Right cardiac atrium (tissue), 5 donors: ENCODE measurements at regions not wholly inside any gene's neighbourhood (a gene's known extent, or its start where the extent isn't known, plus 50 kb on each side); places are given as distances from the start of the nearest gene placed in this dataset.
A peak's percentile ranks its signal among the peaks of the same experiment; 100 is the strongest.

Experiments
- ATAC-seq, 2 donors: fragments of 200-7000 bp; cut with Tn5 transposase; one replicate each; pipeline versions ENCODE4 v1.8.0 to v1.9.1; 2020; ENCODE audit warnings: moderate library complexity in 2 of 2, mild to moderate bottlenecking in 1 of 2
- DNase-seq, 3 donors: peaks; one replicate each; pipeline ENCODE4 v3.0.0-alpha.2; 2020
- H3K27ac ChIP-seq: one replicate; pipeline ENCODE4 v1.5.1; 2013; ENCODE audit warnings: mild to moderate bottlenecking, low read length, control low read depth, moderate library complexity
- H3K27me3 ChIP-seq: one replicate; pipeline ENCODE4 v1.6.1; 2013; ENCODE audit not compliant: control insufficient read depth, insufficient read depth
- H3K4me1 ChIP-seq: one replicate; pipeline ENCODE4 v1.6.1; 2013; ENCODE audit warnings: low read length; ENCODE audit not compliant: control insufficient read depth, insufficient read depth
- H3K4me3 ChIP-seq: one replicate; pipeline ENCODE4 v1.5.1; 2013; ENCODE audit warnings: low read length, control low read depth
- H3K9me3 ChIP-seq: one replicate; pipeline ENCODE4 v1.6.1; 2013; ENCODE audit warnings: low read length; ENCODE audit not compliant: control insufficient read depth
- WGBS: extraction: QIAGEN DNeasy Blood & Tissue Kit; methylation state at CpG from one replicate; pipeline ENCODE4 v1.1.7; 2013; 5-methylcytosine and 5-hydroxymethylcytosine counted together
- intact Hi-C, 4 donors: fragments of 100-400 bp; cut with DNase I; formaldehyde crosslinking; loops; one replicate each; pipeline versions ENCODE4 v1.11.0 to v1.14.0; 2022 to 2023
- donor health status: healthy with polysubstance abuse.
- donor health status: DM: no; HTN: yes; CAD: no.
- donor health status: DM: no; HTN: no; CAD: no.
- donor health status: DM: no; HTN: yes; CAD: no; lungs with severe emphysema.
- donor health status: DM: yes; HTN: yes; CAD: no.

- Histone ChIP-seq H3K9me3 (peaks cover 5% of the 10 kb centered on the region), H3K27me3 (no peaks in the 10 kb centered on the region), H3K4me1 (no peaks in the 10 kb centered on the region), H3K27ac (no peak overlapping the region), H3K4me3 (no peak overlapping the region)
- DNase-seq: no peak
- 39% methylated on average over 2 of the region's 2 CpGs for WGBS
- intact Hi-C loops: no loop called here
- ATAC-seq: no peak
Observed at GRCh38 chr5:8393240-8393639, 524.3 kb downstream of the MTRR start.

- 80% methylated on average over 5 of the region's 5 CpGs for WGBS
- Histone ChIP-seq H3K27ac (no peak overlapping the region), H3K9me3 (peaks cover 5% of the 10 kb centered on the region), H3K27me3 (no peaks in the 10 kb centered on the region), H3K4me1 (no peaks in the 10 kb centered on the region), H3K4me3 (no peak overlapping the region)
- ATAC-seq (no peak), DNase-seq (no peak)
- intact Hi-C loops: no loop called here
Observed at GRCh38 chr5:8394965-8395364, 526.0 kb downstream of the MTRR start.

- no peaks in the 10 kb centered on the region for H3K27me3 ChIP-seq
- ATAC-seq (no peak), DNase-seq (no peak)
- 93% methylated on average over 1 of the region's 1 CpG for WGBS
- intact Hi-C loops: no loop called here
- H3K4me1 ChIP-seq: no peaks in the 10 kb centered on the region
- H3K4me3 ChIP-seq: no peak overlapping the region
- H3K27ac ChIP-seq: no peak overlapping the region
- H3K9me3 ChIP-seq: peaks cover 2% of the 10 kb centered on the region
Observed at GRCh38 chr5:8396246-8396645, 527.3 kb downstream of the MTRR start.

GRCh38 chr5:8396756-8397155 lies 527.8 kb downstream of the MTRR start:
- no peaks in the 10 kb centered on the region for H3K4me1 ChIP-seq
- H3K4me3 ChIP-seq: no peak overlapping the region
- intact Hi-C loops: no loop called here
- 82% methylated on average over 2 of the region's 2 CpGs for WGBS
- ATAC-seq (no peak), DNase-seq (no peak)
- peaks cover 2% of the 10 kb centered on the region for H3K9me3 ChIP-seq
- no peaks in the 10 kb centered on the region for H3K27me3 ChIP-seq
- no peak overlapping the region for H3K27ac ChIP-seq

GRCh38 chr5:8399471-8399870 lies 530.5 kb downstream of the MTRR start:
- DNase-seq (no peak), ATAC-seq (no peak)
- Histone ChIP-seq H3K4me3 (no peak overlapping the region), H3K4me1 (no peaks in the 10 kb centered on the region), H3K9me3 (peaks cover 3% of the 10 kb centered on the region), H3K27me3 (no peaks in the 10 kb centered on the region), H3K27ac (no peak overlapping the region)
- intact Hi-C loops: no loop called here
- 81% methylated on average over 4 of the region's 4 CpGs for WGBS

- DNase-seq (no peak), ATAC-seq (no peak)
- Histone ChIP-seq H3K9me3 (peaks cover 1% of the 10 kb centered on the region), H3K27me3 (no peaks in the 10 kb centered on the region), H3K27ac (no peak overlapping the region), H3K4me1 (no peaks in the 10 kb centered on the region), H3K4me3 (no peak overlapping the region)
- intact Hi-C loops: no loop called here
- 73% methylated on average over 2 of the region's 2 CpGs for WGBS
Observed at GRCh38 chr5:8408258-8408657, 539.3 kb downstream of the MTRR start.

GRCh38 chr5:8410618-8411017 lies 541.7 kb downstream of the MTRR start:
- no peaks in the 10 kb centered on the region for H3K4me1 ChIP-seq
- no peaks in the 10 kb centered on the region for H3K9me3 ChIP-seq
- no peak overlapping the region for H3K27ac ChIP-seq
- ATAC-seq (no peak), DNase-seq (no peak)
- no peak overlapping the region for H3K4me3 ChIP-seq
- 66% methylated on average over 4 of the region's 4 CpGs for WGBS
- no peaks in the 10 kb centered on the region for H3K27me3 ChIP-seq
- intact Hi-C loops: no loop called here

- DNase-seq (no peak), ATAC-seq (no peak)
- no peak overlapping the region for H3K4me3 ChIP-seq
- intact Hi-C loops: no loop called here
- no peaks in the 10 kb centered on the region for H3K9me3 ChIP-seq
- no peaks in the 10 kb centered on the region for H3K27me3 ChIP-seq
- WGBS: 81% methylated on average over 7 of the region's 7 CpGs
- H3K27ac ChIP-seq: no peak overlapping the region
- H3K4me1 ChIP-seq: no peaks in the 10 kb centered on the region
Observed at GRCh38 chr5:8413975-8414374, 545.0 kb downstream of the MTRR start.

- WGBS: 34% methylated on average over 4 of the region's 4 CpGs
- no peak overlapping the region for H3K4me3 ChIP-seq
- intact Hi-C loops: no loop called here
- no peaks in the 10 kb centered on the region for H3K27me3 ChIP-seq
- no peak for DNase-seq
- H3K27ac ChIP-seq: no peak overlapping the region
- peak in 1 of 2 donors; percentile 67 for ATAC-seq
- no peaks in the 10 kb centered on the region for H3K4me1 ChIP-seq
- H3K9me3 ChIP-seq: no peaks in the 10 kb centered on the region
Observed at GRCh38 chr5:8417316-8418048, 548.5 kb downstream of the MTRR start.

- Histone ChIP-seq H3K4me1 (no peaks in the 10 kb centered on the region), H3K27ac (no peak overlapping the region), H3K9me3 (no peaks in the 10 kb centered on the region), H3K27me3 (no peaks in the 10 kb centered on the region), H3K4me3 (no peak overlapping the region)
- WGBS: 27% methylated on average over 3 of the region's 3 CpGs
- ATAC-seq (no peak), DNase-seq (no peak)
- intact Hi-C loops: no loop called here
Observed at GRCh38 chr5:8418049-8418426, 549.1 kb downstream of the MTRR start.

GRCh38 chr5:8429778-8430758 lies 561.1 kb downstream of the MTRR start:
- no peaks in the 10 kb centered on the region for H3K9me3 ChIP-seq
- H3K4me3 ChIP-seq: no peak overlapping the region
- intact Hi-C loops: no loop called here
- H3K27ac ChIP-seq: no peak overlapping the region
- WGBS: 92% methylated on average over 24 of the region's 24 CpGs
- peak in 1 of 2 donors; percentile 36 for ATAC-seq
- DNase-seq: peak in 2 of 3 donors; percentile 28 to 39
- H3K27me3 ChIP-seq: no peaks in the 10 kb centered on the region
- H3K4me1 ChIP-seq: no peaks in the 10 kb centered on the region
